Liver (tissue), 8 donors: ENCODE measurements at regions not wholly inside any gene's neighbourhood (a gene's known extent, or its start where the extent isn't known, plus 50 kb on each side); places are given as distances from the start of the nearest gene placed in this dataset.
"Not testable (repeated sequence)": the region's sequence is repeated elsewhere in the genome, so short reads cannot be mapped to it uniquely, and the experiment has no call there.

Experiments
- DNase-seq: peaks from one replicate; pipeline ENCODE4 v3.0.0-alpha.2; 2017; ENCODE audit warnings: low spot score
- H3K27ac ChIP-seq, 2 donors: one replicate each; pipeline ENCODE4 v1.7.0; 2013; ENCODE audit warnings: inconsistent platforms in 2 of 2, low read length in 2 of 2, control low read depth in 1 of 2, low read depth in 1 of 2, mild to moderate bottlenecking in 1 of 2
- H3K27me3 ChIP-seq, 4 donors: one replicate each; pipeline versions ENCODE4 v1.6.1 to v1.7.0; 2013; ENCODE audit warnings: low read length in 3 of 4, inconsistent platforms in 1 of 4, mild to moderate bottlenecking in 1 of 4, moderate library complexity in 1 of 4; ENCODE audit not compliant: control insufficient read depth in 4 of 4, insufficient read depth in 4 of 4
- H3K36me3 ChIP-seq, 4 donors: one replicate each; pipeline versions ENCODE4 v1.6.1 to v1.7.0; 2013; ENCODE audit warnings: low read length in 3 of 4, mild to moderate bottlenecking in 3 of 4, low read depth in 1 of 4, moderate library complexity in 1 of 4; ENCODE audit not compliant: control insufficient read depth in 4 of 4, insufficient read depth in 3 of 4
- H3K4me1 ChIP-seq, 4 donors: one replicate each; pipeline versions ENCODE4 v1.6.1 to v1.7.0; 2013; ENCODE audit warnings: low read length in 3 of 4, mild to moderate bottlenecking in 3 of 4, moderate library complexity in 1 of 4; ENCODE audit not compliant: control insufficient read depth in 4 of 4, insufficient read depth in 4 of 4
- H3K4me3 ChIP-seq, 3 donors: one replicate each; pipeline versions ENCODE4 v1.6.1 to v1.7.0; 2013; ENCODE audit warnings: low read length in 3 of 3, control low read depth in 1 of 3, low read depth in 1 of 3, mild to moderate bottlenecking in 1 of 3
- H3K9ac ChIP-seq, 2 donors: one replicate each; pipeline ENCODE4 v1.7.0; 2013; ENCODE audit warnings: low read length in 2 of 2, mild to moderate bottlenecking in 2 of 2, moderate library complexity in 2 of 2, control low read depth in 1 of 2, low read depth in 1 of 2
- H3K9me3 ChIP-seq, 4 donors: one replicate each; pipeline versions ENCODE4 v1.6.1 to v1.7.0; 2013; ENCODE audit warnings: low read length in 3 of 4; ENCODE audit not compliant: control insufficient read depth in 4 of 4
- EGR1 ChIP-seq, 2 donors: IDR thresholded peaks; 2 replicates each; pipeline ENCODE4 v1.6.1; 2016 to 2018; ENCODE audit warnings: antibody characterized with exemption in 2 of 2, low read depth in 2 of 2
- FOXA1 ChIP-seq: IDR thresholded peaks from 2 replicates; pipeline ENCODE4 v1.6.1; 2016; ENCODE audit warnings: antibody characterized with exemption
- FOXA2 ChIP-seq: IDR thresholded peaks from 2 replicates; pipeline ENCODE4 v1.6.1; 2016; ENCODE audit warnings: antibody characterized with exemption
- GABPA ChIP-seq, 2 donors: IDR thresholded peaks in 1 of 2; conservative IDR thresholded peaks in 1 of 2; 2 replicates each; pipeline ENCODE4 v1.6.1; 2016; ENCODE audit warnings: antibody characterized with exemption in 2 of 2, mild to moderate bottlenecking in 1 of 2, moderate library complexity in 1 of 2
- HNF4A ChIP-seq, 2 donors: conservative IDR thresholded peaks; 2 replicates each; pipeline ENCODE4 v1.6.1; 2016; ENCODE audit warnings: antibody characterized with exemption in 2 of 2, mild to moderate bottlenecking in 2 of 2
- HNF4G ChIP-seq: IDR thresholded peaks from 2 replicates; pipeline ENCODE4 v1.6.1; 2016; ENCODE audit warnings: antibody characterized with exemption
- JUND ChIP-seq, 2 donors: IDR thresholded peaks; 2 replicates each; pipeline ENCODE4 v1.6.1; 2016; ENCODE audit warnings: antibody characterized with exemption in 2 of 2
- NR2F2 ChIP-seq: IDR thresholded peaks from 2 replicates; pipeline ENCODE4 v1.6.1; 2016; ENCODE audit warnings: antibody characterized with exemption
- RAD21 ChIP-seq, 2 donors: IDR thresholded peaks; 2 replicates each; pipeline ENCODE4 v1.6.1; 2016; ENCODE audit warnings: antibody characterized with exemption in 2 of 2, mild to moderate bottlenecking in 2 of 2
- RXRA ChIP-seq, 2 donors: IDR thresholded peaks; 2 replicates each; pipeline ENCODE4 v1.6.1; 2017 to 2018; ENCODE audit warnings: antibody characterized with exemption in 2 of 2, mild to moderate bottlenecking in 1 of 2
- SP1 ChIP-seq: IDR thresholded peaks from 2 replicates; pipeline ENCODE4 v1.6.1; 2018; ENCODE audit warnings: antibody characterized with exemption, mild to moderate bottlenecking
- TAF1 ChIP-seq: conservative IDR thresholded peaks from 2 replicates; pipeline ENCODE4 v1.6.1; 2016; ENCODE audit warnings: antibody characterized with exemption, mild to moderate bottlenecking
- YY1 ChIP-seq: IDR thresholded peaks from 2 replicates; pipeline ENCODE4 v1.6.1; 2016; ENCODE audit warnings: antibody characterized with exemption, mild to moderate bottlenecking
- WGBS: extraction: QIAGEN DNeasy Blood & Tissue Kit; methylation state at CpG from one replicate; pipeline ENCODE4 v1.1.7; 2013; 5-methylcytosine and 5-hydroxymethylcytosine counted together
- TF ChIP-seq, protein P1 (sequence below): IDR thresholded peaks from 2 replicates; pipeline ENCODE4 v1.6.1; 2016; ENCODE audit warnings: antibody characterized with exemption
- TF ChIP-seq, protein P2 (sequence below): IDR thresholded peaks from 2 replicates; pipeline ENCODE4 v1.6.1; 2016; ENCODE audit warnings: antibody characterized with exemption, mild to moderate bottlenecking
- TF ChIP-seq, protein P3 (sequence below): IDR thresholded peaks from 2 replicates; pipeline ENCODE4 v1.6.1; 2016; ENCODE audit warnings: antibody characterized with exemption
- TF ChIP-seq, protein P4 (sequence below): IDR thresholded peaks from 2 replicates; pipeline ENCODE4 v1.6.1; 2016; ENCODE audit warnings: antibody characterized with exemption
- TF ChIP-seq, protein P5 (sequence below): fragments of 150-350 bp; IDR thresholded peaks from 2 replicates; pipeline ENCODE4 v1.5.1; 2017; ENCODE audit warnings: improper control_type of control experiment, low read depth, low read length; ENCODE audit not compliant: missing input control
- donor health status: healthy.
- donor health status: healthy.
- donor health status: healthy.
- donor health status: healthy.
- donor health status: healthy.

- no peak overlapping the region for H3K9ac ChIP-seq
- H3K4me1 ChIP-seq: no peaks in the 10 kb centered on the region
- no peaks in the 10 kb centered on the region for H3K27me3 ChIP-seq
- no peak overlapping the region for H3K4me3 ChIP-seq
- 77% methylated on average over 2 of the region's 2 CpGs for WGBS
- no peaks in the 10 kb centered on the region for H3K36me3 ChIP-seq
- no peak overlapping the region for H3K27ac ChIP-seq
- no peaks in the 10 kb centered on the region for H3K9me3 ChIP-seq
- TF ChIP-seq, protein P1, sequence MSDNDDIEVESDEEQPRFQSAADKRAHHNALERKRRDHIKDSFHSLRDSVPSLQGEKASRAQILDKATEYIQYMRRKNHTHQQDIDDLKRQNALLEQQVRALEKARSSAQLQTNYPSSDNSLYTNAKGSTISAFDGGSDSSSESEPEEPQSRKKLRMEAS: no peak
- TF ChIP-seq SP1 (no peak), FOXA1 (no peak), FOXA2 (no peak), GABPA (IDR thresholded peaks at IDR 0.05 in 1 of 2, conservative IDR thresholded peaks at IDR 0.05 in 1 of 2) (no peak)
- TF ChIP-seq, protein P2, sequence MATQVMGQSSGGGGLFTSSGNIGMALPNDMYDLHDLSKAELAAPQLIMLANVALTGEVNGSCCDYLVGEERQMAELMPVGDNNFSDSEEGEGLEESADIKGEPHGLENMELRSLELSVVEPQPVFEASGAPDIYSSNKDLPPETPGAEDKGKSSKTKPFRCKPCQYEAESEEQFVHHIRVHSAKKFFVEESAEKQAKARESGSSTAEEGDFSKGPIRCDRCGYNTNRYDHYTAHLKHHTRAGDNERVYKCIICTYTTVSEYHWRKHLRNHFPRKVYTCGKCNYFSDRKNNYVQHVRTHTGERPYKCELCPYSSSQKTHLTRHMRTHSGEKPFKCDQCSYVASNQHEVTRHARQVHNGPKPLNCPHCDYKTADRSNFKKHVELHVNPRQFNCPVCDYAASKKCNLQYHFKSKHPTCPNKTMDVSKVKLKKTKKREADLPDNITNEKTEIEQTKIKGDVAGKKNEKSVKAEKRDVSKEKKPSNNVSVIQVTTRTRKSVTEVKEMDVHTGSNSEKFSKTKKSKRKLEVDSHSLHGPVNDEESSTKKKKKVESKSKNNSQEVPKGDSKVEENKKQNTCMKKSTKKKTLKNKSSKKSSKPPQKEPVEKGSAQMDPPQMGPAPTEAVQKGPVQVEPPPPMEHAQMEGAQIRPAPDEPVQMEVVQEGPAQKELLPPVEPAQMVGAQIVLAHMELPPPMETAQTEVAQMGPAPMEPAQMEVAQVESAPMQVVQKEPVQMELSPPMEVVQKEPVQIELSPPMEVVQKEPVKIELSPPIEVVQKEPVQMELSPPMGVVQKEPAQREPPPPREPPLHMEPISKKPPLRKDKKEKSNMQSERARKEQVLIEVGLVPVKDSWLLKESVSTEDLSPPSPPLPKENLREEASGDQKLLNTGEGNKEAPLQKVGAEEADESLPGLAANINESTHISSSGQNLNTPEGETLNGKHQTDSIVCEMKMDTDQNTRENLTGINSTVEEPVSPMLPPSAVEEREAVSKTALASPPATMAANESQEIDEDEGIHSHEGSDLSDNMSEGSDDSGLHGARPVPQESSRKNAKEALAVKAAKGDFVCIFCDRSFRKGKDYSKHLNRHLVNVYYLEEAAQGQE: no peak
- no peak for DNase-seq
Measured at GRCh38 chr11:92162776-92163175, 61.8 kb upstream of the FAT3 start.

GRCh38 chr11:92159931-92160330, 64.7 kb upstream of the FAT3 start:
- H3K36me3 ChIP-seq: no peaks in the 10 kb centered on the region
- no peaks in the 10 kb centered on the region for H3K4me1 ChIP-seq
- H3K27ac ChIP-seq: no peak overlapping the region
- DNase-seq: no peak
- H3K9me3 ChIP-seq: no peaks in the 10 kb centered on the region
- TF ChIP-seq YY1 (no peak), GABPA (IDR thresholded peaks at IDR 0.05 in 1 of 2, conservative IDR thresholded peaks at IDR 0.05 in 1 of 2) (no peak), RXRA (IDR thresholded peaks at IDR 0.05) (no peak), EGR1 (IDR thresholded peaks at IDR 0.05; ENCODE audit: low read depth in 2 of 2) (no peak), FOXA2 (no peak), TAF1 (no peak), RAD21 (IDR thresholded peaks at IDR 0.05) (no peak), JUND (IDR thresholded peaks at IDR 0.05) (no peak), FOXA1 (no peak), NR2F2 (no peak), HNF4A (conservative IDR thresholded peaks at IDR 0.05) (no peak), HNF4G (no peak)
- TF ChIP-seq, protein P3, sequence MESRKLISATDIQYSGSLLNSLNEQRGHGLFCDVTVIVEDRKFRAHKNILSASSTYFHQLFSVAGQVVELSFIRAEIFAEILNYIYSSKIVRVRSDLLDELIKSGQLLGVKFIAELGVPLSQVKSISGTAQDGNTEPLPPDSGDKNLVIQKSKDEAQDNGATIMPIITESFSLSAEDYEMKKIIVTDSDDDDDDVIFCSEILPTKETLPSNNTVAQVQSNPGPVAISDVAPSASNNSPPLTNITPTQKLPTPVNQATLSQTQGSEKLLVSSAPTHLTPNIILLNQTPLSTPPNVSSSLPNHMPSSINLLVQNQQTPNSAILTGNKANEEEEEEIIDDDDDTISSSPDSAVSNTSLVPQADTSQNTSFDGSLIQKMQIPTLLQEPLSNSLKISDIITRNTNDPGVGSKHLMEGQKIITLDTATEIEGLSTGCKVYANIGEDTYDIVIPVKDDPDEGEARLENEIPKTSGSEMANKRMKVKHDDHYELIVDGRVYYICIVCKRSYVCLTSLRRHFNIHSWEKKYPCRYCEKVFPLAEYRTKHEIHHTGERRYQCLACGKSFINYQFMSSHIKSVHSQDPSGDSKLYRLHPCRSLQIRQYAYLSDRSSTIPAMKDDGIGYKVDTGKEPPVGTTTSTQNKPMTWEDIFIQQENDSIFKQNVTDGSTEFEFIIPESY: no peak
- TF ChIP-seq, protein P4, sequence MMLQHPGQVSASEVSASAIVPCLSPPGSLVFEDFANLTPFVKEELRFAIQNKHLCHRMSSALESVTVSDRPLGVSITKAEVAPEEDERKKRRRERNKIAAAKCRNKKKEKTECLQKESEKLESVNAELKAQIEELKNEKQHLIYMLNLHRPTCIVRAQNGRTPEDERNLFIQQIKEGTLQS: no peak
- TF ChIP-seq, protein P5, sequence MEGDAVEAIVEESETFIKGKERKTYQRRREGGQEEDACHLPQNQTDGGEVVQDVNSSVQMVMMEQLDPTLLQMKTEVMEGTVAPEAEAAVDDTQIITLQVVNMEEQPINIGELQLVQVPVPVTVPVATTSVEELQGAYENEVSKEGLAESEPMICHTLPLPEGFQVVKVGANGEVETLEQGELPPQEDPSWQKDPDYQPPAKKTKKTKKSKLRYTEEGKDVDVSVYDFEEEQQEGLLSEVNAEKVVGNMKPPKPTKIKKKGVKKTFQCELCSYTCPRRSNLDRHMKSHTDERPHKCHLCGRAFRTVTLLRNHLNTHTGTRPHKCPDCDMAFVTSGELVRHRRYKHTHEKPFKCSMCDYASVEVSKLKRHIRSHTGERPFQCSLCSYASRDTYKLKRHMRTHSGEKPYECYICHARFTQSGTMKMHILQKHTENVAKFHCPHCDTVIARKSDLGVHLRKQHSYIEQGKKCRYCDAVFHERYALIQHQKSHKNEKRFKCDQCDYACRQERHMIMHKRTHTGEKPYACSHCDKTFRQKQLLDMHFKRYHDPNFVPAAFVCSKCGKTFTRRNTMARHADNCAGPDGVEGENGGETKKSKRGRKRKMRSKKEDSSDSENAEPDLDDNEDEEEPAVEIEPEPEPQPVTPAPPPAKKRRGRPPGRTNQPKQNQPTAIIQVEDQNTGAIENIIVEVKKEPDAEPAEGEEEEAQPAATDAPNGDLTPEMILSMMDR: no peak
- TF ChIP-seq, protein P2: no peak
- WGBS: 90% methylated on average over 1 of the region's 1 CpG
- no peak overlapping the region for H3K9ac ChIP-seq
- H3K27me3 ChIP-seq: no peaks in the 10 kb centered on the region
- no peak overlapping the region for H3K4me3 ChIP-seq

- not testable (repeated sequence) for H3K4me3 ChIP-seq, H3K9me3 ChIP-seq, H3K36me3 ChIP-seq, H3K4me1 ChIP-seq, DNase-seq, H3K27me3 ChIP-seq, H3K27ac ChIP-seq, H3K9ac ChIP-seq
- WGBS: 94% methylated on average over 30 of the region's 35 CpGs
Measured at GRCh38 chr11:92157390-92157789, 67.2 kb upstream of the FAT3 start.
